Myocyte (in vitro differentiated cells): ENCODE measurements at regions not wholly inside any gene's neighbourhood (a gene's known extent, or its start where the extent isn't known, plus 50 kb on each side); places are given as distances from the start of the nearest gene placed in this dataset.
"Not testable (repeated sequence)": the region's sequence is repeated elsewhere in the genome, so short reads cannot be mapped to it uniquely, and the experiment has no call there.

Experiments
- DNase-seq: peaks from one replicate; pipeline ENCODE4 v3.0.0-alpha.2; 2012; ENCODE audit warnings: low read depth

- DNase-seq, result no peak
Measured at GRCh38 chr9:18022642-18023041, 443.8 kb downstream of the SH3GL2 start.

- DNase-seq, result no peak
Measured at GRCh38 chr9:18023332-18023731, 444.5 kb downstream of the SH3GL2 start.

- DNase-seq, result no peak
Measured at GRCh38 chr9:18032636-18033035, 441.3 kb upstream of the ADAMTSL1 start.

GRCh38 chr9:18036422-18037187 lies 437.3 kb upstream of the ADAMTSL1 start:
- no peak for DNase-seq

GRCh38 chr9:18037981-18038380 lies 436.0 kb upstream of the ADAMTSL1 start:
- DNase-seq, result no peak

GRCh38 chr9:18040327-18040726 lies 433.6 kb upstream of the ADAMTSL1 start:
- DNase-seq, result no peak

- no peak for DNase-seq
Measured at GRCh38 chr9:18043978-18044377, 430.0 kb upstream of the ADAMTSL1 start.

- no peak for DNase-seq
Measured at GRCh38 chr9:18045326-18045725, 428.6 kb upstream of the ADAMTSL1 start.

GRCh38 chr9:18046068-18046467 lies 427.9 kb upstream of the ADAMTSL1 start:
- no peak for DNase-seq

- DNase-seq, result no peak
Measured at GRCh38 chr9:18051638-18052037, 422.3 kb upstream of the ADAMTSL1 start.

- no peak for DNase-seq
Measured at GRCh38 chr9:18052060-18052459, 421.9 kb upstream of the ADAMTSL1 start.

GRCh38 chr9:18056269-18056992 lies 417.5 kb upstream of the ADAMTSL1 start:
- DNase-seq, result no peak

- DNase-seq, result no peak
Measured at GRCh38 chr9:18056993-18057369, 417.0 kb upstream of the ADAMTSL1 start.

- DNase-seq, result peak; percentile 12
Measured at GRCh38 chr9:18058564-18059442, 415.1 kb upstream of the ADAMTSL1 start.

GRCh38 chr9:18059447-18059846 lies 414.5 kb upstream of the ADAMTSL1 start:
- no peak for DNase-seq

GRCh38 chr9:18060269-18060934 lies 413.6 kb upstream of the ADAMTSL1 start:
- DNase-seq, result no peak

- no peak for DNase-seq
Measured at GRCh38 chr9:18061332-18061731, 412.6 kb upstream of the ADAMTSL1 start.

GRCh38 chr9:18061856-18062255 lies 412.1 kb upstream of the ADAMTSL1 start:
- no peak for DNase-seq

- no peak for DNase-seq
Measured at GRCh38 chr9:18063856-18064390, 410.0 kb upstream of the ADAMTSL1 start.

- DNase-seq, result not testable (repeated sequence)
Measured at GRCh38 chr9:18066608-18067007, 407.3 kb upstream of the ADAMTSL1 start.

- no peak for DNase-seq
Measured at GRCh38 chr9:18067548-18068120, 406.3 kb upstream of the ADAMTSL1 start.
